Neuron (in vitro differentiated cells): ENCODE measurements at regions not wholly inside any gene's neighbourhood (a gene's known extent, or its start where the extent isn't known, plus 50 kb on each side); places are given as distances from the start of the nearest gene placed in this dataset.

Experiments used
- H2AFZ ChIP-seq: one replicate; pipeline ENCODE4 v1.6.1; 2013; ENCODE audit warnings: low read depth, mild to moderate bottlenecking, inconsistent platforms, low read length, moderate library complexity
- H3K27me3 ChIP-seq: one replicate; pipeline ENCODE4 v1.6.1; 2013; ENCODE audit warnings: low read length; ENCODE audit not compliant: insufficient read depth
- H3K36me3 ChIP-seq: one replicate; pipeline ENCODE4 v1.6.1; 2013; ENCODE audit warnings: low read length; ENCODE audit not compliant: insufficient read depth
- H3K4me1 ChIP-seq: one replicate; pipeline ENCODE4 v1.6.1; 2013; ENCODE audit warnings: low read length; ENCODE audit not compliant: insufficient read depth
- H3K4me3 ChIP-seq: 2 replicates; pipeline ENCODE4 v1.5.1; 2013; ENCODE audit warnings: mild to moderate bottlenecking, low read length, moderate library complexity
- H3K9me3 ChIP-seq: one replicate; pipeline ENCODE4 v1.6.1; 2013; ENCODE audit warnings: low read length

GRCh38 chr5:98268162-98268860, 505.2 kb upstream of the RGMB start:
- Histone ChIP-seq H3K9me3 (no peaks in the 10 kb centered on the region), H2AFZ (no peak overlapping the region), H3K27me3 (no peaks in the 10 kb centered on the region), H3K4me1 (no peaks in the 10 kb centered on the region), H3K4me3 (no peak overlapping the region), H3K36me3 (no peaks in the 10 kb centered on the region)

DNA sequence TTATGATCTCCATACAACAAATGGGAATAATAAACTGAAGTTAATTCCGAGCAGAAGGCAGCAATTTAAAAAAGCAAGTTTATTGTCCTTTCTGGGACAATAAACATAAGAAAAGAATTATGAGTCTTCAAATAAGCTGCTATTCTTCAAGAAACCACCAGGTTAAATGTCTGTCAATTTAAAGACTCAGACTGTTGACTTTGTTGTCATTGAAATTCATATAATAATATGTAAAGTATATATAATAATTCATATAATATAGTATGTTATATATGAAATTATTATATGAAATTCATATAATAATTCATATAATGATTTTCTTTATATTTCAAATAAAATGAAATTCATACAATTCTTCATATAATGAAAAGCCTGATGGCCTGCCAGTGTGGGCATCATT, 497.5 kb upstream of the RGMB start:
- no peak overlapping the region for H2AFZ ChIP-seq
- no peak overlapping the region for H3K4me3 ChIP-seq
- H3K4me1 ChIP-seq = no peaks in the 10 kb centered on the region
- H3K36me3 ChIP-seq = no peaks in the 10 kb centered on the region
- no peaks in the 10 kb centered on the region for H3K9me3 ChIP-seq
- H3K27me3 ChIP-seq = no peaks in the 10 kb centered on the region

- Histone ChIP-seq H3K36me3 (no peaks in the 10 kb centered on the region), H3K27me3 (no peaks in the 10 kb centered on the region), H2AFZ (no peak overlapping the region), H3K4me1 (peaks cover 10% of the 10 kb centered on the region), H3K9me3 (no peaks in the 10 kb centered on the region), H3K4me3 (no peak overlapping the region)
Observed at GRCh38 chr5:98282521-98282920, 490.9 kb upstream of the RGMB start.

DNA sequence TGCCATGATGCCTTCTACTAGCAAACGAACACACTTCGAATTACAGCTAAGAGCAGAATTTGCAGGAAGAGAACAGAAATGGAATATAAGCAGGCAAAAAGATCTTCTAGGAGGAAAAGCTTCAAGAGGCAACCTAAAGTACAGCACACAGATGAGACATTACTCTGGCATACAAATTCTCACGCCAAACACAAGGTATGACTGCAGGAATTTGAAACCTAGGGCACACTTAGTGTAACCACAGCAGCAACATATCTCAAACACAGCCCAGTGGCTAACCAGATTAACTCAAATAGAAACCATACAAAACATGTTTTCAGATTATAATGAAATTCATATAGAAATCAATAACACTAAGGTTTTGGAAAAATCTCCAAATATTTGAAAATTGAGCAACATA, 481.0 kb upstream of the RGMB start:
- H2AFZ ChIP-seq = peak overlapping the region; percentile 17
- no peaks in the 10 kb centered on the region for H3K9me3 ChIP-seq
- H3K27me3 ChIP-seq = no peaks in the 10 kb centered on the region
- H3K36me3 ChIP-seq = no peaks in the 10 kb centered on the region
- no peaks in the 10 kb centered on the region for H3K4me1 ChIP-seq
- no peak overlapping the region for H3K4me3 ChIP-seq

DNA sequence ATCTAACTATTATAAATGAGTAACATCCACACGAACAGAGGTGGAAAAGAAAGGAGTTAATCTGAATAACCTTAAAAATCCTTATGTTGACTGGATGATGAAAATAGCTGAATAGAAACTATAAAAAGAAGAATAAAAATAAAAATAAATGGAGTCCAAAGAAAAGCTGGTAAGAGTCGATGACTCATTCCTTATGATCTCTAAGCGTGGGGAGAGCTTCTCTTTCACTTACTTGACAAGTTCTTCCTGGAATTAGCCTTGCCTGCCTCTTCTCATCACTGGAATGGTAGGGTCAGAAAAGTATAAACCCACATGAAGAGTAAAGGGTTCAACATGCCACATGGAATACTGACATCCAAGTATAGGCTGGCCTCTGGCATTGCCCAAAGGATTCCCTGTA, 477.0 kb upstream of the RGMB start:
- H3K36me3 ChIP-seq = no peaks in the 10 kb centered on the region
- no peak overlapping the region for H3K4me3 ChIP-seq
- no peak overlapping the region for H2AFZ ChIP-seq
- no peaks in the 10 kb centered on the region for H3K27me3 ChIP-seq
- H3K4me1 ChIP-seq = peaks cover 1% of the 10 kb centered on the region
- no peaks in the 10 kb centered on the region for H3K9me3 ChIP-seq

- H3K9me3 ChIP-seq = no peaks in the 10 kb centered on the region
- H2AFZ ChIP-seq = no peak overlapping the region
- H3K4me1 ChIP-seq = peaks cover 7% of the 10 kb centered on the region
- no peaks in the 10 kb centered on the region for H3K27me3 ChIP-seq
- no peaks in the 10 kb centered on the region for H3K36me3 ChIP-seq
- H3K4me3 ChIP-seq = no peak overlapping the region
Observed at GRCh38 chr5:98299435-98299834, 474.0 kb upstream of the RGMB start.

- Histone ChIP-seq H3K4me1 (peaks cover 7% of the 10 kb centered on the region), H3K9me3 (no peaks in the 10 kb centered on the region), H3K27me3 (no peaks in the 10 kb centered on the region), H3K36me3 (no peaks in the 10 kb centered on the region), H3K4me3 (no peak overlapping the region), H2AFZ (peak overlapping the region; percentile 70)
Observed at GRCh38 chr5:98301547-98301946, 471.9 kb upstream of the RGMB start.

DNA sequence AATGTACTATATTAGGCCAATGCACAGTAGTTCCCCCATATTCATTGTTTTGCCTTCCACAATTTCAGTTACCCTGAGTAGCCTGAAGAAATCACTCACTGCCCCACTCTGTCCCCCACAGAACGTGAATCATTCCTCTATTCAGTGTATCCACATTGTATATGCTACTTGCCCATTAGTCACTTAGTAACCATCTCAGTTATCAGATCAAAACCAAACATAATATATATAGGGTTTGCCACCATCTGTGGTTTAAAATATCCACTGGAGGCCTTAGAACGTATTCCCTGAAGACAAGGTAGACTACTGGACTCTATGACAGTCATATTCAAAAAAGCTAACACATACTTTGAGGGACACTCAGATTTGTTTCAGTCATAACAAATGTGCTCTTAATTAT, 465.7 kb upstream of the RGMB start:
- H3K9me3 ChIP-seq = no peaks in the 10 kb centered on the region
- no peak overlapping the region for H2AFZ ChIP-seq
- H3K4me3 ChIP-seq = no peak overlapping the region
- H3K36me3 ChIP-seq = no peaks in the 10 kb centered on the region
- H3K27me3 ChIP-seq = no peaks in the 10 kb centered on the region
- peaks cover 21% of the 10 kb centered on the region for H3K4me1 ChIP-seq

- Histone ChIP-seq H3K4me1 (peaks cover 21% of the 10 kb centered on the region), H3K36me3 (no peaks in the 10 kb centered on the region), H3K9me3 (no peaks in the 10 kb centered on the region), H2AFZ (no peak overlapping the region), H3K4me3 (no peak overlapping the region), H3K27me3 (no peaks in the 10 kb centered on the region)
Observed at GRCh38 chr5:98308231-98308630, 465.2 kb upstream of the RGMB start.

- H3K4me1 ChIP-seq = peaks cover 21% of the 10 kb centered on the region
Observed at GRCh38 chr5:98308960-98309359, 464.5 kb upstream of the RGMB start.

DNA sequence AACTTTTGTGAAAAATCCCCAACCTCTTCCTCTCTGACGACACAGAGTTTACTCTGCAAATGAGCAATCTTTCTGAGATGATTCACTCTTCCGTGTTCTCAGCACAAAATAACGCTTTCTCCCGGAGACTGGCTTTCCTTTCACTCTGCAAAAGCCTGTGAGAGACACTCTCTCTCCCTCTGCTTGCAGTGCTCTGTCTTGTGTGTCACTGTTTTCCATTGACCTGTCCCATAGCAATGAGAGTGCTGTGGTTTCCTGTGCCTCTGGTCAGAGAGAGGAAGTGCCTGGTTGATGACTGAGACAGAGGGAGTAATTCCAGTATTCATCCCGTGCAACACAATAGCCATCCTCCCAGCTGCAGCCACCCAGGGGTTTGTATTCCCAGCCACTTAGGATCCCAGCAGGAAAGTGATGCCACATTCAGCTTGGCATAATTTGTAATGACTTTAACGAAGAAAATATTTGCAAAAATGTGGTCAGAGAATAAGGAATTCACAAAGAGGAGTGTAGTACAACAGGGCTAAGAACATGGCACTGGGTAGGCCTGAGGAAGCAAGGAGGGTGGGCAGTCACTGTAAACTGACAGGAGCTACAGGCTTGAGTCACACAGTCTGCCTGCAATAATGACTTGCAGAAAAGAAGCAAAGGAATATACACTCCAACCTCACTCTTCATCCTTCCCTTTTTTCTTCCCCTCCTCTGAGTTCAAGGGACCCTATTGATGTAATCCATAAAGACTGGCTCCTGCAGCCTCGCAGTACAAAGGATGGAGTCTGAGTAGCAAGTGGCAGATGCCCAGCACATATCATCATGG, 463.5 kb upstream of the RGMB start:
- no peaks in the 10 kb centered on the region for H3K27me3 ChIP-seq
- H3K4me1 ChIP-seq = peaks cover 21% of the 10 kb centered on the region
- H3K4me3 ChIP-seq = peak overlapping the region; percentile 41
- H3K9me3 ChIP-seq = no peaks in the 10 kb centered on the region
- no peaks in the 10 kb centered on the region for H3K36me3 ChIP-seq
- H2AFZ ChIP-seq = peak overlapping the region; percentile 53

More at GRCh38 chr5:98308960-98309359, 464.5 kb upstream of the RGMB start:
- Histone ChIP-seq H2AFZ (peak overlapping the region; percentile 53), H3K27me3 (no peaks in the 10 kb centered on the region), H3K36me3 (no peaks in the 10 kb centered on the region), H3K9me3 (no peaks in the 10 kb centered on the region), H3K4me3 (peak overlapping the region; percentile 41)

DNA sequence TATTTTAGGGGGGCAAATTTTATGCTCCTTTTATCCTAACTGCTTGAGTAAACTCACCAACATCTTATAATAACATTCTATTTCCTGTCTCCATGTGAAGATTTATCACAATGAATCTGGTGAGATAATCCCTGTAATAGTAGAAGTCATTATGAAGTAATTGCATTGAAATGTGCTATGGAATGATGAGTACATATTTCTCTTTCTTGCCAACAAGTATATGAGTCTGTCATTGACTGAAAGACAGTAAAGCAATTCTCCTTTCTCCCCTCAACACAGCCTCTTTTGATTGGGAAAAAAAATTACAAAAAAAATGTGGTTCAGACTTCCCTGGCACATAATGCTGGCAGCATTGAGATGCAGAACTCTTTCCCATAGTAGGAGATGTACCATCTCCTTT, 459.2 kb upstream of the RGMB start:
- Histone ChIP-seq H2AFZ (peak overlapping the region; percentile 30), H3K9me3 (no peaks in the 10 kb centered on the region), H3K4me1 (peaks cover 11% of the 10 kb centered on the region), H3K4me3 (no peak overlapping the region), H3K36me3 (no peaks in the 10 kb centered on the region), H3K27me3 (no peaks in the 10 kb centered on the region)

GRCh38 chr5:98318386-98318785, 455.1 kb upstream of the RGMB start:
- Histone ChIP-seq H3K9me3 (no peaks in the 10 kb centered on the region), H3K27me3 (no peaks in the 10 kb centered on the region), H3K4me3 (no peak overlapping the region), H3K4me1 (peaks cover 5% of the 10 kb centered on the region), H2AFZ (no peak overlapping the region), H3K36me3 (no peaks in the 10 kb centered on the region)
